ENCODE measurements at regions not wholly inside any gene's neighbourhood (a gene's known extent, or its start where the extent isn't known, plus 50 kb on each side); places are given as distances from the start of the nearest gene placed in this dataset.
"Not testable (repeated sequence)": the region's sequence is repeated elsewhere in the genome, so short reads cannot be mapped to it uniquely, and the experiment has no call there.

DNA sequence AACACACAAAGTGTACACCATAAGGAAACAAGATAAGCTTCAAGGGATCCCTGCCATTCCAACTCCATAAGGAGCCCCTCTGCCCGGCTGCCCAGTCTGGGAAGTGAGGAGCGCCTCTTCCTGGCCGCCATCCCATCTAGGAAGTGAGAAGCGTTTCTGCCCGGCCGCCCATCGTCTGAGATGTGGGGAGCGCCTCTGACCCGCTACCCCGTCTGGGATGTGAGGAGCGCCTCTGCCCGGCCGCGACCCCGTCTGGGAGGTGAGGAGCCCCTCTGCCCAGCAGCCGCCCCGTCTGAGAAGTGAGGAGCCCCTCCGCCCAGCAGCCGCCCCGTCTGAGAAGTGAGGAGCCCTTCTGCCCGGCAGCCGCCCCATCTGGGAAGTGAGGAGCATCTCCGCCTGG is 51.8 kb upstream of the KLHL4 start:
- TF ChIP-seq EZH2phosphoT487 (IDR thresholded peaks at IDR 0.05; ENCODE audit: insufficient read depth, low read depth); EZH2 (IDR thresholded peaks at IDR 0.05; ENCODE audit: insufficient read depth, poor library complexity, severe bottlenecking): not testable (repeated sequence)
